Endothelial cell of umbilical vein (primary cell): ENCODE measurements at regions not wholly inside any gene's neighbourhood (a gene's known extent, or its start where the extent isn't known, plus 50 kb on each side); places are given as distances from the start of the nearest gene placed in this dataset.

Source experiments
- BruUV-seq: library from RNA; stranded (reverse); fragments of 400-500 nt; replicated peaks from 2 replicates; lab custom pipeline; 2021; lab: Mats Ljungman, UMichigan
- CTCF ChIA-PET: fragments of 300-600, 350-600 bp; sonication (Branson Sonifier 250); formaldehyde crosslinking; loops from one replicate; lab custom pipeline; 2021; ENCODE audit warnings: antibody characterized with exemption, inconsistent platforms; lab: Charles Lee
- POLR2A ChIA-PET: fragments of 300-600, 350-600 bp; sonication (Branson Sonifier 250); formaldehyde crosslinking; loops from one replicate; lab custom pipeline; 2021; ENCODE audit warnings: antibody characterized with exemption, inconsistent platforms; lab: Charles Lee
- DNase-seq: peaks from one replicate; pipeline ENCODE4 v3.0.0-alpha.2; 2011; ENCODE audit warnings: low read depth, low spot score
- FAIRE-seq: peaks from 2 replicates; lab custom pipeline; 2011; peaks lifted over from hg19 to GRCh38; lab: Jason Lieb, UNC
- H2AFZ ChIP-seq: 2 replicates; pipeline ENCODE4 v1.6.0; 2012; ENCODE audit warnings: low read depth, low read length, control low read depth, inconsistent platforms
- H3K27ac ChIP-seq: 2 replicates; pipeline ENCODE4 v1.5.1; 2011; ENCODE audit warnings: low read depth, mild to moderate bottlenecking, control low read depth, low read length, moderate library complexity; ENCODE audit not compliant: insufficient read depth
- H3K27me3 ChIP-seq, 2 experiments: 2 replicates each; pipeline versions ENCODE4 v1.6.0 to v1.6.1; 2011; ENCODE audit warnings: low read length in 2 of 2, mixed read lengths in 1 of 2; ENCODE audit not compliant: control insufficient read depth in 2 of 2, insufficient read depth in 2 of 2
- H3K36me3 ChIP-seq, 2 experiments: 2 replicates in 1 of 2; 3 replicates in 1 of 2; pipeline ENCODE4 v1.5.1; 2011; ENCODE audit warnings: low read length in 2 of 2, mild to moderate bottlenecking in 1 of 2, moderate library complexity in 1 of 2; ENCODE audit not compliant: control insufficient read depth in 2 of 2, insufficient read depth in 2 of 2; ENCODE audit errors: extremely low read depth in 1 of 2
- H3K4me1 ChIP-seq: 3 replicates; pipeline ENCODE4 v1.5.1; 2011; ENCODE audit warnings: mild to moderate bottlenecking, low read length; ENCODE audit not compliant: control insufficient read depth, insufficient read depth; ENCODE audit errors: extremely low read depth
- H3K4me2 ChIP-seq: 2 replicates; pipeline ENCODE4 v1.6.1; 2011; ENCODE audit warnings: low read length, control low read depth, mixed read lengths; ENCODE audit not compliant: insufficient read depth
- H3K4me3 ChIP-seq, 3 experiments: fragments of 200-600 bp in 1 of 3; sonication (generic), shearing (Covaris generic) in 1 of 3; replicated peaks in 1 of 3; 2 replicates each; pipeline ENCODE4 v1.5.1; 2011 to 2016; ENCODE audit warnings: control low read depth in 3 of 3, low read length in 3 of 3, mild to moderate bottlenecking in 2 of 3, inconsistent platforms in 1 of 3, low read depth in 1 of 3, moderate library complexity in 1 of 3; ENCODE audit not compliant: insufficient read depth in 1 of 3
- H3K79me2 ChIP-seq: 2 replicates; pipeline ENCODE4 v1.6.0; 2012; ENCODE audit warnings: low read length, inconsistent platforms; ENCODE audit not compliant: control insufficient read depth, insufficient read depth
- H3K9ac ChIP-seq: replicated peaks from 2 replicates; pipeline ENCODE3; 2011; ENCODE audit warnings: low read length, control low read depth; ENCODE audit not compliant: insufficient read depth; ENCODE audit errors: extremely low read depth
- H3K9me1 ChIP-seq: replicated peaks from 3 replicates; pipeline ENCODE4 v1.6.0; 2011; ENCODE audit warnings: mild to moderate bottlenecking, low read length; ENCODE audit not compliant: control insufficient read depth, insufficient read depth; ENCODE audit errors: extremely low read depth
- H3K9me3 ChIP-seq: replicated peaks from 2 replicates; pipeline ENCODE4 v1.5.1; 2012; ENCODE audit warnings: low read length, inconsistent platforms; ENCODE audit not compliant: control insufficient read depth, insufficient read depth
- H4K20me1 ChIP-seq: replicated peaks from 2 replicates; pipeline ENCODE3; 2011; ENCODE audit warnings: mild to moderate bottlenecking, low read length; ENCODE audit not compliant: control insufficient read depth, insufficient read depth; ENCODE audit errors: extremely low read depth
- EZH2 ChIP-seq: IDR thresholded peaks from 2 replicates; pipeline ENCODE4 v1.6.1; 2012; ENCODE audit warnings: borderline replicate concordance, low read depth, mild to moderate bottlenecking, moderate library complexity, low read length, inconsistent platforms; ENCODE audit not compliant: severe bottlenecking
- FOS ChIP-seq: IDR thresholded peaks from 2 replicates; pipeline ENCODE4 v1.6.1; 2011; ENCODE audit warnings: mild to moderate bottlenecking, low read length, moderate library complexity, borderline replicate concordance; ENCODE audit not compliant: insufficient read depth
- GATA2 ChIP-seq: IDR thresholded peaks from 2 replicates; pipeline ENCODE4 v1.7.0; 2011; ENCODE audit warnings: low read depth, mild to moderate bottlenecking, moderate library complexity, mixed read lengths, low read length; ENCODE audit not compliant: insufficient read length, insufficient read depth
- JUN ChIP-seq: IDR thresholded peaks from 2 replicates; pipeline ENCODE4 v1.6.1; 2011; ENCODE audit warnings: borderline replicate concordance, low read depth; ENCODE audit not compliant: insufficient read length, insufficient read depth
- MAX ChIP-seq: IDR thresholded peaks from 2 replicates; pipeline ENCODE4 v1.6.1; 2011; ENCODE audit not compliant: insufficient read depth, insufficient read length
- MYC ChIP-seq: IDR thresholded peaks from one replicate; pipeline ENCODE4 v1.6.1; 2011; ENCODE audit warnings: mild to moderate bottlenecking, low read depth, low read length
- POLR2A ChIP-seq: IDR thresholded peaks from 2 replicates; pipeline ENCODE4 v1.6.1; 2012; ENCODE audit warnings: low read depth, mild to moderate bottlenecking, control low read depth, low read length
- POLR2AphosphoS5 ChIP-seq: IDR thresholded peaks from 2 replicates; pipeline ENCODE4 v1.6.1; 2012; ENCODE audit warnings: low read depth, mild to moderate bottlenecking, control low read depth, low read length, moderate library complexity; ENCODE audit not compliant: insufficient read depth
- dilution Hi-C: fragments of 300-500 bp; cut with MboI; formaldehyde crosslinking; loops from one replicate; pipeline ENCODE4 v1.15.0; 2019; ENCODE audit warnings: low sequenced_read_pairs; ENCODE audit not compliant: extremely low pct_ligation_motif_present
- intact Hi-C: fragments of 100-400 bp; cut with micrococcal nuclease; formaldehyde crosslinking; loops from one replicate; pipeline ENCODE4 v1.10.0; 2022

DNA sequence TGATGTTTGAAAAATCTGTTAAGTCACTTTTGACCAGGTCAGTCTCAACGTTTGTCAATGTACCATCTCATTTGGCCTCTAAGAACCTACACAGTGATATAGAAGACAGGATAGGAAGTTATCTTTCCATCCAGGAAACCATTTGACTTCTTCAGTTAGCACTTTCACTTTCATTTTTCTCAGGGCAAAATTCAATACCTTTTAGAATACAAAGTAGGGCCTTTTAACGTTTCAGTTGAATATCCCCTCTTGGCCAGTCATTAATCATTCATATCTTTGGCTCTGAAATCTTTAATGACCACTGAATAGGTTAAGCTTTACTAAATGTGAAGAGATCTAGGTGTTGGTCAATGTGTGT, 101.1 kb upstream of the GNAQ start:
- intact Hi-C loops = loop anchor here (5.0 kb wide), 2 partner anchors 80 to 235 kb away; no protein-coding TSS in a partner anchor
- no peak for FAIRE-seq
- Histone ChIP-seq H3K27me3 (no peaks in the 10 kb centered on the region), H3K79me2 (no peaks in the 10 kb centered on the region), H3K9me3 (no peaks in the 10 kb centered on the region), H2AFZ (peak overlapping the region; percentile 97), H3K4me3 (peak overlapping the region; percentile 18 to 78 (median 68)), H3K27ac (peak overlapping the region; percentile 57), H3K9me1 (no peaks in the 10 kb centered on the region), H4K20me1 (no peaks in the 10 kb centered on the region), H3K4me2 (peak overlapping the region; percentile 99), H3K9ac (peak overlapping the region; percentile 59), H3K36me3 (no peaks in the 10 kb centered on the region), H3K4me1 (peaks cover 11% of the 10 kb centered on the region)
- ChIA-PET CTCF (interaction anchor here (1.0 to 3.4 kb wide), 4 partner anchors 8 to 676 kb away, joined by 3 to 23 read pairs (median 4); no protein-coding TSS in a partner anchor), POLR2A (no interaction called here)
- no TSS peak for BruUV-seq
- TF ChIP-seq POLR2AphosphoS5 (no peak), EZH2 (no peak), JUN (no peak), POLR2A (no peak), MAX (no peak), MYC (no peak), GATA2 (no peak)
- dilution Hi-C loops = no loop called here
- peak; percentile 49 for DNase-seq

- no TSS peak for BruUV-seq
- Histone ChIP-seq H3K27me3 (no peaks in the 10 kb centered on the region), H3K9me3 (no peaks in the 10 kb centered on the region), H3K4me3 (peak overlapping the region; percentile 18 to 78 (median 68)), H2AFZ (peak overlapping the region; percentile 97), H3K27ac (peak overlapping the region; percentile 57), H3K4me1 (peaks cover 11% of the 10 kb centered on the region), H4K20me1 (no peaks in the 10 kb centered on the region), H3K79me2 (no peaks in the 10 kb centered on the region), H3K9me1 (no peaks in the 10 kb centered on the region), H3K4me2 (peak overlapping the region; percentile 99), H3K9ac (peak overlapping the region; percentile 59), H3K36me3 (no peaks in the 10 kb centered on the region)
- TF ChIP-seq FOS (peak; percentile 34), MYC (no peak), JUN (no peak), POLR2AphosphoS5 (no peak)
- peak; percentile 47 for DNase-seq
- dilution Hi-C loops (no loop called here), intact Hi-C loops (loop anchor here (5.0 kb wide), 2 partner anchors 80 to 235 kb away; no protein-coding TSS in a partner anchor)
- ChIA-PET POLR2A (no interaction called here), CTCF (interaction anchor here (0.9 to 3.4 kb wide), 10 partner anchors 9 to 675 kb away, joined by 3 to 23 read pairs (median 4); partner anchors contain the start of gene CEP78)
- peak; percentile 71 for FAIRE-seq
These were observed 100.5 kb upstream of the GNAQ start for GRCh38 chr9:78131969-78132700.
